ENCODE measurements at regions not wholly inside any gene's neighbourhood (a gene's known extent, or its start where the extent isn't known, plus 50 kb on each side); places are given as distances from the start of the nearest gene placed in this dataset.
A peak's percentile ranks its signal among the peaks of the same experiment; 100 is the strongest.

GRCh38 chr10:59073456-59074053 lies 102.9 kb upstream of the PHYHIPL start:
- no peak overlapping the region for H3K27ac ChIP-seq (ENCODE audit: low read depth in 1 of 2, low read length in 1 of 2)
- no peak for ATAC-seq (ENCODE audit: insufficient read depth, low FRiP score)
- DNase-seq, result peak; percentile 22 to 74 (median 31)
- H3K9me3 ChIP-seq (ENCODE audit: control insufficient read depth in 4 of 4, insufficient read depth in 3 of 4, low read length in 3 of 4), result peaks cover 0 to 1% (median 0%) of the 10 kb centered on the region in 4 donors
- no peak overlapping the region for H3K4me3 ChIP-seq
- 61 to 81% methylated on average over 1 of the region's 1 CpG for WGBS, 2 donors
- H3K27me3 ChIP-seq (ENCODE audit: control insufficient read depth in 3 of 3, insufficient read depth in 3 of 3, low read length in 2 of 3), result no peaks in the 10 kb centered on the region
- no peak for TF ChIP-seq CTCF (IDR thresholded peaks at IDR 0.05; ENCODE audit: control extremely low read depth, extremely low read depth)
- H3K4me1 ChIP-seq (ENCODE audit: control insufficient read depth in 5 of 5, insufficient read depth in 5 of 5, low read length in 5 of 5), result no peaks in the 10 kb centered on the region
- no peak overlapping the region for H3K9ac ChIP-seq (ENCODE audit: insufficient read depth in 1 of 2, low read length in 2 of 2)
- H3K36me3 ChIP-seq (ENCODE audit: control insufficient read depth in 4 of 4, insufficient read depth in 4 of 4, low read length in 4 of 4), result no peaks in the 10 kb centered on the region

GRCh38 chr10:59075576-59075975 lies 100.9 kb upstream of the PHYHIPL start:
- H3K9me3 ChIP-seq (ENCODE audit: control insufficient read depth in 4 of 4, insufficient read depth in 3 of 4, low read length in 3 of 4), result no peaks in the 10 kb centered on the region
- no peak overlapping the region for H3K27ac ChIP-seq (ENCODE audit: low read depth in 1 of 2, low read length in 1 of 2)
- no peak for TF ChIP-seq CTCF (IDR thresholded peaks at IDR 0.05; ENCODE audit: control extremely low read depth, extremely low read depth)
- no peaks in the 10 kb centered on the region for H3K36me3 ChIP-seq (ENCODE audit: control insufficient read depth in 4 of 4, insufficient read depth in 4 of 4, low read length in 4 of 4)
- H3K4me3 ChIP-seq, result no peak overlapping the region
- peaks cover 0 to 5% (median 0%) of the 10 kb centered on the region in 5 donors for H3K4me1 ChIP-seq (ENCODE audit: control insufficient read depth in 5 of 5, insufficient read depth in 5 of 5, low read length in 5 of 5)
- WGBS, 2 donors, result 93 to 94% methylated on average over 1 of the region's 1 CpG
- ATAC-seq (ENCODE audit: insufficient read depth, low FRiP score), result no peak
- H3K9ac ChIP-seq (ENCODE audit: insufficient read depth in 1 of 2, low read length in 2 of 2), result no peak overlapping the region
- H3K27me3 ChIP-seq (ENCODE audit: control insufficient read depth in 3 of 3, insufficient read depth in 3 of 3, low read length in 2 of 3), result no peaks in the 10 kb centered on the region
- no peak for DNase-seq

- WGBS, 2 donors, result 82 to 93% methylated on average over 2 of the region's 2 CpGs
- peaks cover 0 to 11% (median 5%) of the 10 kb centered on the region in 5 donors for H3K4me1 ChIP-seq (ENCODE audit: control insufficient read depth in 5 of 5, insufficient read depth in 5 of 5, low read length in 5 of 5)
- no peak overlapping the region for H3K9ac ChIP-seq (ENCODE audit: insufficient read depth in 1 of 2, low read length in 2 of 2)
- H3K27ac ChIP-seq (ENCODE audit: low read depth in 1 of 2, low read length in 1 of 2), result no peak overlapping the region
- DNase-seq (no peak), ATAC-seq (ENCODE audit: insufficient read depth, low FRiP score) (no peak)
- TF ChIP-seq CTCF (IDR thresholded peaks at IDR 0.05; ENCODE audit: control extremely low read depth, extremely low read depth), result no peak
- H3K36me3 ChIP-seq (ENCODE audit: control insufficient read depth in 4 of 4, insufficient read depth in 4 of 4, low read length in 4 of 4), result no peaks in the 10 kb centered on the region
- H3K9me3 ChIP-seq (ENCODE audit: control insufficient read depth in 4 of 4, insufficient read depth in 3 of 4, low read length in 3 of 4), result no peaks in the 10 kb centered on the region
- H3K4me3 ChIP-seq, result no peak overlapping the region
- no peaks in the 10 kb centered on the region for H3K27me3 ChIP-seq (ENCODE audit: control insufficient read depth in 3 of 3, insufficient read depth in 3 of 3, low read length in 2 of 3)
Measured at GRCh38 chr10:59077855-59078254, 98.6 kb upstream of the PHYHIPL start.

- Histone ChIP-seq H3K4me3 (no peak overlapping the region), H3K9me3 (ENCODE audit: control insufficient read depth in 4 of 4, insufficient read depth in 3 of 4, low read length in 3 of 4) (no peaks in the 10 kb centered on the region), H3K9ac (ENCODE audit: insufficient read depth in 1 of 2, low read length in 2 of 2) (no peak overlapping the region), H3K27me3 (ENCODE audit: control insufficient read depth in 3 of 3, insufficient read depth in 3 of 3, low read length in 2 of 3) (no peaks in the 10 kb centered on the region), H3K27ac (ENCODE audit: low read depth in 1 of 2, low read length in 1 of 2) (no peak overlapping the region), H3K4me1 (ENCODE audit: control insufficient read depth in 5 of 5, insufficient read depth in 5 of 5, low read length in 5 of 5) (peaks cover 0 to 11% (median 5%) of the 10 kb centered on the region in 5 donors), H3K36me3 (ENCODE audit: control insufficient read depth in 4 of 4, insufficient read depth in 4 of 4, low read length in 4 of 4) (no peaks in the 10 kb centered on the region)
- no peak for DNase-seq
- ATAC-seq (ENCODE audit: insufficient read depth, low FRiP score), result no peak
- no peak for TF ChIP-seq CTCF (IDR thresholded peaks at IDR 0.05; ENCODE audit: control extremely low read depth, extremely low read depth)
- WGBS, 2 donors, result 60 to 76% methylated on average over 1 of the region's 1 CpG
Measured at GRCh38 chr10:59078978-59079377, 97.5 kb upstream of the PHYHIPL start.

All from lung (tissue), 11 donors.